Liver (tissue), 7 donors: ENCODE measurements at regions not wholly inside any gene's neighbourhood (a gene's known extent, or its start where the extent isn't known, plus 50 kb on each side); places are given as distances from the start of the nearest gene placed in this dataset.

Source experiments
- DNase-seq: peaks from one replicate; pipeline ENCODE4 v3.0.0-alpha.2; 2017; ENCODE audit warnings: low spot score
- H3K27ac ChIP-seq, 2 donors: one replicate each; pipeline ENCODE4 v1.7.0; 2013; ENCODE audit warnings: inconsistent platforms in 2 of 2, low read length in 2 of 2, control low read depth in 1 of 2, low read depth in 1 of 2, mild to moderate bottlenecking in 1 of 2
- H3K27me3 ChIP-seq, 4 donors: one replicate each; pipeline versions ENCODE4 v1.6.1 to v1.7.0; 2013; ENCODE audit warnings: low read length in 3 of 4, inconsistent platforms in 1 of 4, mild to moderate bottlenecking in 1 of 4, moderate library complexity in 1 of 4; ENCODE audit not compliant: control insufficient read depth in 4 of 4, insufficient read depth in 4 of 4
- H3K36me3 ChIP-seq, 4 donors: one replicate each; pipeline versions ENCODE4 v1.6.1 to v1.7.0; 2013; ENCODE audit warnings: low read length in 3 of 4, mild to moderate bottlenecking in 3 of 4, low read depth in 1 of 4, moderate library complexity in 1 of 4; ENCODE audit not compliant: control insufficient read depth in 4 of 4, insufficient read depth in 3 of 4
- H3K4me1 ChIP-seq, 4 donors: one replicate each; pipeline versions ENCODE4 v1.6.1 to v1.7.0; 2013; ENCODE audit warnings: low read length in 3 of 4, mild to moderate bottlenecking in 3 of 4, moderate library complexity in 1 of 4; ENCODE audit not compliant: control insufficient read depth in 4 of 4, insufficient read depth in 4 of 4
- H3K4me3 ChIP-seq, 3 donors: one replicate each; pipeline versions ENCODE4 v1.6.1 to v1.7.0; 2013; ENCODE audit warnings: low read length in 3 of 3, control low read depth in 1 of 3, low read depth in 1 of 3, mild to moderate bottlenecking in 1 of 3
- H3K9ac ChIP-seq, 2 donors: one replicate each; pipeline ENCODE4 v1.7.0; 2013; ENCODE audit warnings: low read length in 2 of 2, mild to moderate bottlenecking in 2 of 2, moderate library complexity in 2 of 2, control low read depth in 1 of 2, low read depth in 1 of 2
- H3K9me3 ChIP-seq, 4 donors: one replicate each; pipeline versions ENCODE4 v1.6.1 to v1.7.0; 2013; ENCODE audit warnings: low read length in 3 of 4; ENCODE audit not compliant: control insufficient read depth in 4 of 4
- EGR1 ChIP-seq, 2 donors: IDR thresholded peaks; 2 replicates each; pipeline ENCODE4 v1.6.1; 2016 to 2018; ENCODE audit warnings: antibody characterized with exemption in 2 of 2, low read depth in 2 of 2
- FOXA1 ChIP-seq: IDR thresholded peaks from 2 replicates; pipeline ENCODE4 v1.6.1; 2016; ENCODE audit warnings: antibody characterized with exemption
- FOXA2 ChIP-seq: IDR thresholded peaks from 2 replicates; pipeline ENCODE4 v1.6.1; 2016; ENCODE audit warnings: antibody characterized with exemption
- GABPA ChIP-seq, 2 donors: IDR thresholded peaks in 1 of 2; conservative IDR thresholded peaks in 1 of 2; 2 replicates each; pipeline ENCODE4 v1.6.1; 2016; ENCODE audit warnings: antibody characterized with exemption in 2 of 2, mild to moderate bottlenecking in 1 of 2, moderate library complexity in 1 of 2
- HNF4A ChIP-seq, 2 donors: conservative IDR thresholded peaks; 2 replicates each; pipeline ENCODE4 v1.6.1; 2016; ENCODE audit warnings: antibody characterized with exemption in 2 of 2, mild to moderate bottlenecking in 2 of 2
- HNF4G ChIP-seq: IDR thresholded peaks from 2 replicates; pipeline ENCODE4 v1.6.1; 2016; ENCODE audit warnings: antibody characterized with exemption
- JUND ChIP-seq, 2 donors: IDR thresholded peaks; 2 replicates each; pipeline ENCODE4 v1.6.1; 2016; ENCODE audit warnings: antibody characterized with exemption in 2 of 2
- NR2F2 ChIP-seq: IDR thresholded peaks from 2 replicates; pipeline ENCODE4 v1.6.1; 2016; ENCODE audit warnings: antibody characterized with exemption
- RAD21 ChIP-seq, 2 donors: IDR thresholded peaks; 2 replicates each; pipeline ENCODE4 v1.6.1; 2016; ENCODE audit warnings: antibody characterized with exemption in 2 of 2, mild to moderate bottlenecking in 2 of 2
- REST ChIP-seq: IDR thresholded peaks from 2 replicates; pipeline ENCODE4 v1.6.1; 2016; ENCODE audit warnings: antibody characterized with exemption, mild to moderate bottlenecking
- RXRA ChIP-seq, 2 donors: IDR thresholded peaks; 2 replicates each; pipeline ENCODE4 v1.6.1; 2017 to 2018; ENCODE audit warnings: antibody characterized with exemption in 2 of 2, mild to moderate bottlenecking in 1 of 2
- SP1 ChIP-seq: IDR thresholded peaks from 2 replicates; pipeline ENCODE4 v1.6.1; 2018; ENCODE audit warnings: antibody characterized with exemption, mild to moderate bottlenecking
- TAF1 ChIP-seq: conservative IDR thresholded peaks from 2 replicates; pipeline ENCODE4 v1.6.1; 2016; ENCODE audit warnings: antibody characterized with exemption, mild to moderate bottlenecking
- YY1 ChIP-seq: IDR thresholded peaks from 2 replicates; pipeline ENCODE4 v1.6.1; 2016; ENCODE audit warnings: antibody characterized with exemption, mild to moderate bottlenecking
- TF ChIP-seq, protein P1 (sequence below): fragments of 150-350 bp; IDR thresholded peaks from 2 replicates; pipeline ENCODE4 v1.5.1; 2017; ENCODE audit warnings: improper control_type of control experiment, low read depth, low read length; ENCODE audit not compliant: missing input control
- TF ChIP-seq, protein P2 (sequence below): IDR thresholded peaks from 2 replicates; pipeline ENCODE4 v1.6.1; 2016; ENCODE audit warnings: antibody characterized with exemption
- TF ChIP-seq, protein P3 (sequence below): IDR thresholded peaks from 2 replicates; pipeline ENCODE4 v1.6.1; 2016; ENCODE audit warnings: antibody characterized with exemption
- TF ChIP-seq, protein P4 (sequence below): IDR thresholded peaks from 2 replicates; pipeline ENCODE4 v1.6.1; 2016; ENCODE audit warnings: antibody characterized with exemption
- donor health status: healthy.
- donor health status: healthy.
- donor health status: healthy.
- donor health status: healthy.

GRCh38 chr15:35671197-35671596 is 125.2 kb upstream of the DPH6 start:
- Histone ChIP-seq H3K36me3 (no peaks in the 10 kb centered on the region), H3K4me1 (peaks cover 0 to 9% (median 4%) of the 10 kb centered on the region in 4 donors)

More at GRCh38 chr15:35671197-35671596, 125.2 kb upstream of the DPH6 start:
- Histone ChIP-seq H3K9ac (no peak overlapping the region), H3K4me3 (no peak overlapping the region), H3K27me3 (no peaks in the 10 kb centered on the region), H3K27ac (no peak overlapping the region), H3K9me3 (no peaks in the 10 kb centered on the region)
- TF ChIP-seq RXRA (IDR thresholded peaks at IDR 0.05) (no peak), GABPA (IDR thresholded peaks at IDR 0.05 in 1 of 2, conservative IDR thresholded peaks at IDR 0.05 in 1 of 2) (no peak), NR2F2 (no peak), YY1 (no peak), EGR1 (IDR thresholded peaks at IDR 0.05; ENCODE audit: low read depth in 2 of 2) (no peak), HNF4G (no peak), FOXA2 (no peak), FOXA1 (no peak), TAF1 (no peak), REST (no peak), RAD21 (IDR thresholded peaks at IDR 0.05) (no peak), SP1 (no peak), HNF4A (conservative IDR thresholded peaks at IDR 0.05) (no peak), JUND (IDR thresholded peaks at IDR 0.05) (no peak)
- TF ChIP-seq, protein P1, sequence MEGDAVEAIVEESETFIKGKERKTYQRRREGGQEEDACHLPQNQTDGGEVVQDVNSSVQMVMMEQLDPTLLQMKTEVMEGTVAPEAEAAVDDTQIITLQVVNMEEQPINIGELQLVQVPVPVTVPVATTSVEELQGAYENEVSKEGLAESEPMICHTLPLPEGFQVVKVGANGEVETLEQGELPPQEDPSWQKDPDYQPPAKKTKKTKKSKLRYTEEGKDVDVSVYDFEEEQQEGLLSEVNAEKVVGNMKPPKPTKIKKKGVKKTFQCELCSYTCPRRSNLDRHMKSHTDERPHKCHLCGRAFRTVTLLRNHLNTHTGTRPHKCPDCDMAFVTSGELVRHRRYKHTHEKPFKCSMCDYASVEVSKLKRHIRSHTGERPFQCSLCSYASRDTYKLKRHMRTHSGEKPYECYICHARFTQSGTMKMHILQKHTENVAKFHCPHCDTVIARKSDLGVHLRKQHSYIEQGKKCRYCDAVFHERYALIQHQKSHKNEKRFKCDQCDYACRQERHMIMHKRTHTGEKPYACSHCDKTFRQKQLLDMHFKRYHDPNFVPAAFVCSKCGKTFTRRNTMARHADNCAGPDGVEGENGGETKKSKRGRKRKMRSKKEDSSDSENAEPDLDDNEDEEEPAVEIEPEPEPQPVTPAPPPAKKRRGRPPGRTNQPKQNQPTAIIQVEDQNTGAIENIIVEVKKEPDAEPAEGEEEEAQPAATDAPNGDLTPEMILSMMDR, result no peak
- TF ChIP-seq, protein P2, sequence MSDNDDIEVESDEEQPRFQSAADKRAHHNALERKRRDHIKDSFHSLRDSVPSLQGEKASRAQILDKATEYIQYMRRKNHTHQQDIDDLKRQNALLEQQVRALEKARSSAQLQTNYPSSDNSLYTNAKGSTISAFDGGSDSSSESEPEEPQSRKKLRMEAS, result no peak
- TF ChIP-seq, protein P3, sequence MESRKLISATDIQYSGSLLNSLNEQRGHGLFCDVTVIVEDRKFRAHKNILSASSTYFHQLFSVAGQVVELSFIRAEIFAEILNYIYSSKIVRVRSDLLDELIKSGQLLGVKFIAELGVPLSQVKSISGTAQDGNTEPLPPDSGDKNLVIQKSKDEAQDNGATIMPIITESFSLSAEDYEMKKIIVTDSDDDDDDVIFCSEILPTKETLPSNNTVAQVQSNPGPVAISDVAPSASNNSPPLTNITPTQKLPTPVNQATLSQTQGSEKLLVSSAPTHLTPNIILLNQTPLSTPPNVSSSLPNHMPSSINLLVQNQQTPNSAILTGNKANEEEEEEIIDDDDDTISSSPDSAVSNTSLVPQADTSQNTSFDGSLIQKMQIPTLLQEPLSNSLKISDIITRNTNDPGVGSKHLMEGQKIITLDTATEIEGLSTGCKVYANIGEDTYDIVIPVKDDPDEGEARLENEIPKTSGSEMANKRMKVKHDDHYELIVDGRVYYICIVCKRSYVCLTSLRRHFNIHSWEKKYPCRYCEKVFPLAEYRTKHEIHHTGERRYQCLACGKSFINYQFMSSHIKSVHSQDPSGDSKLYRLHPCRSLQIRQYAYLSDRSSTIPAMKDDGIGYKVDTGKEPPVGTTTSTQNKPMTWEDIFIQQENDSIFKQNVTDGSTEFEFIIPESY, result no peak
- TF ChIP-seq, protein P4, sequence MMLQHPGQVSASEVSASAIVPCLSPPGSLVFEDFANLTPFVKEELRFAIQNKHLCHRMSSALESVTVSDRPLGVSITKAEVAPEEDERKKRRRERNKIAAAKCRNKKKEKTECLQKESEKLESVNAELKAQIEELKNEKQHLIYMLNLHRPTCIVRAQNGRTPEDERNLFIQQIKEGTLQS, result no peak
- no peak for DNase-seq
